Neural crest cell (in vitro differentiated cells): ENCODE measurements at regions not wholly inside any gene's neighbourhood (a gene's known extent, or its start where the extent isn't known, plus 50 kb on each side); places are given as distances from the start of the nearest gene placed in this dataset.

Experiments
- DNase-seq: peaks from one replicate; pipeline ENCODE4 v3.0.0; 2021; ENCODE audit warnings: low read depth, mixed read lengths, low spot score
- H3K27ac Mint-ChIP-seq: one replicate; pipeline ENCODE4 v1.8.0; 2021; ENCODE audit warnings: mild to moderate bottlenecking, mixed read lengths; ENCODE audit not compliant: unreplicated experiment
- H3K27me3 Mint-ChIP-seq: 2 replicates; pipeline ENCODE4 v1.8.0; 2021; ENCODE audit warnings: low read depth, mild to moderate bottlenecking, mixed read lengths
- H3K36me3 Mint-ChIP-seq: 2 replicates; pipeline ENCODE4 v1.8.0; 2021; ENCODE audit warnings: low read depth, mild to moderate bottlenecking, mixed read lengths
- H3K4me1 Mint-ChIP-seq: 2 replicates; pipeline ENCODE4 v1.8.0; 2021; ENCODE audit warnings: mixed read lengths
- H3K4me3 Mint-ChIP-seq: one replicate; pipeline ENCODE4 v1.8.0; 2021; ENCODE audit warnings: mild to moderate bottlenecking, mixed read lengths
- H3K9me3 Mint-ChIP-seq: 2 replicates; pipeline ENCODE4 v1.8.0; 2021; ENCODE audit warnings: mixed read lengths
- TF ChIP-seq, protein P1 (sequence below): fragments of 200-600 bp; sonication (generic); conservative IDR thresholded peaks from 2 replicates; pipeline ENCODE4 v1.5.0; 2021; ENCODE audit warnings: antibody characterized with exemption, mild to moderate bottlenecking

DNA sequence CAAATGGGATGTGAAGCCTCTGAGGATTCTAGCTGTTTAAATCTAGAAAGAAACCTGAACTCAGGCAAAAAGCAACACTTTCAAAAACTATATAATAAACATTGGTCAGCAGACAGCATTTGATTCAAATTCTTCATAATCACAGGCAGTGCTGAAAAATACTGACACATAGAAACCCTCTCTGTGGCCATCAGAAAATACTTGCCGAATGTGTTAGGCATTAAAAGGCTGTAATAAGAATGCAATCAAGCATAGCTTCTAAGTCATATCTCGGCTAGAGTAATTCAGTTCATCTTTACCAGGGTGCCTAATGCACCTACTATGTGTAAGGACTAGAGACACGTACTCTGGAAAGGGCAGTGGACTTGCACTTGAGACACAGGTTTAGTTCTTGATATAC is 405.3 kb upstream of the SGCD start:
- Mint-ChIP-seq H3K4me3 (no peak overlapping the region), H3K27me3 (peaks cover 15% of the 10 kb centered on the region), H3K36me3 (no peaks in the 10 kb centered on the region), H3K9me3 (no peaks in the 10 kb centered on the region), H3K27ac (no peak overlapping the region), H3K4me1 (no peaks in the 10 kb centered on the region)
- TF ChIP-seq, protein P1, sequence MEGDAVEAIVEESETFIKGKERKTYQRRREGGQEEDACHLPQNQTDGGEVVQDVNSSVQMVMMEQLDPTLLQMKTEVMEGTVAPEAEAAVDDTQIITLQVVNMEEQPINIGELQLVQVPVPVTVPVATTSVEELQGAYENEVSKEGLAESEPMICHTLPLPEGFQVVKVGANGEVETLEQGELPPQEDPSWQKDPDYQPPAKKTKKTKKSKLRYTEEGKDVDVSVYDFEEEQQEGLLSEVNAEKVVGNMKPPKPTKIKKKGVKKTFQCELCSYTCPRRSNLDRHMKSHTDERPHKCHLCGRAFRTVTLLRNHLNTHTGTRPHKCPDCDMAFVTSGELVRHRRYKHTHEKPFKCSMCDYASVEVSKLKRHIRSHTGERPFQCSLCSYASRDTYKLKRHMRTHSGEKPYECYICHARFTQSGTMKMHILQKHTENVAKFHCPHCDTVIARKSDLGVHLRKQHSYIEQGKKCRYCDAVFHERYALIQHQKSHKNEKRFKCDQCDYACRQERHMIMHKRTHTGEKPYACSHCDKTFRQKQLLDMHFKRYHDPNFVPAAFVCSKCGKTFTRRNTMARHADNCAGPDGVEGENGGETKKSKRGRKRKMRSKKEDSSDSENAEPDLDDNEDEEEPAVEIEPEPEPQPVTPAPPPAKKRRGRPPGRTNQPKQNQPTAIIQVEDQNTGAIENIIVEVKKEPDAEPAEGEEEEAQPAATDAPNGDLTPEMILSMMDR, result no peak
- no peak for DNase-seq

DNA sequence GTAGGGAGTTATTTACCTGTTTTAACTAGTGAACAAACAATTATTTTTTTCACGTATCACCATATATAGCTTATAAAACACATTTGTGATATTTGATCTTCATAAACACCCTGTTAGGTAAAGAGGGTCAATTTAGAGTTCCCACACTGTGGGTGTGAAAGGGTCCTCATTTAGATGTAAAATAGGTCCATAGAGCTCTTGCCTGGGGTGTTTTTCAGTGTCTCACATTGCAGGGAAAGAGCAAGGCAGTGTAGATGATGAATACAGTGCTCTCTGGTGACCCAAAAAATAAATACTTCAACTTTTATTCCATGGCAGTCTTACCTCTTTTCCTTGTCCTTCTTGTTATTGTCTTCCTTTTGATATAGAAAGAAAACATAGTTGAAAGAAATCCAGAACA is 403.2 kb upstream of the SGCD start:
- no peak for DNase-seq
- H3K4me3 Mint-ChIP-seq, result no peak overlapping the region
- no peaks in the 10 kb centered on the region for H3K9me3 Mint-ChIP-seq
- H3K27me3 Mint-ChIP-seq, result peaks cover 15% of the 10 kb centered on the region
- TF ChIP-seq, protein P1, result no peak
- H3K36me3 Mint-ChIP-seq, result no peaks in the 10 kb centered on the region
- H3K4me1 Mint-ChIP-seq, result no peaks in the 10 kb centered on the region
- no peak overlapping the region for H3K27ac Mint-ChIP-seq

DNA sequence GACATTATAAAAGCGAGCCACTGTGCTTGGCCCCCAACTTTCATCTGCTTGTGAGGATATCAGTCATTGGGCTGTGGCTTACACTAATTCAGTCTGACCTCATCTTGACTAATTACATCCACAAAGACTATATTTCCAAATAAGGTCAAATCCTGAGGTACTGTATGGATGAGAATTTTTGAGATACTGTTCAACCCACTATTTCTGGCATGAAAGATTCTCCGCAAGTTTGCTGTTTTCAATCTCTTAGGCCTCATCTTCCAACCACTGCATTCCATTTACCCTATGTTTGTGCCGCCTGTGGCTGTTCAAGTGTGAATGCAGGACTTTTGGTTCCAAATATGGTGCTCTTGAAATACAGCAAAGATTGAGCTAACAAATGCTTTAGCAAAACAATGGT is 400.9 kb upstream of the SGCD start:
- DNase-seq, result no peak
- H3K4me3 Mint-ChIP-seq, result no peak overlapping the region
- H3K27me3 Mint-ChIP-seq, result peaks cover 27% of the 10 kb centered on the region
- no peaks in the 10 kb centered on the region for H3K9me3 Mint-ChIP-seq
- TF ChIP-seq, protein P1, result no peak
- no peaks in the 10 kb centered on the region for H3K36me3 Mint-ChIP-seq
- H3K4me1 Mint-ChIP-seq, result no peaks in the 10 kb centered on the region
- H3K27ac Mint-ChIP-seq, result no peak overlapping the region

DNA sequence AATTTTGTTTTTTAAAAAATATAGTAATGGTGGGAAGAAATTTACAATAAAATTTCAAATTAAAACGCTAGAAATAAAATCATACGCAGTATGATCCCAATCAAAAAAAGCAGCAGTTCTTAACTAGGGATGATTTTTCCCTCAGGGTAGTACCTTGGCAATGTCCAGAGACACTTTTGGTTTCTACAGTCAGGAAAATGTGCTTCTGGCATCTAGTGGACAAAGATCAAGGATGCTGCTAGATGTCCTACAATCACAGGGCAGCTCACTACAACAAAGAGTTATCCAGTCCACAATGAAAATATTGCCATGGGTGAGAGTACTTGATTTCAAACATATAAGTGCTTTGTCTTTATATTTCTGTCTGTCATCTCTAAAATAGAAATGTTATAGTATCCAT is 400.2 kb upstream of the SGCD start:
- H3K27me3 Mint-ChIP-seq, result peaks cover 23% of the 10 kb centered on the region
- H3K9me3 Mint-ChIP-seq, result no peaks in the 10 kb centered on the region
- no peak for DNase-seq
- no peaks in the 10 kb centered on the region for H3K4me1 Mint-ChIP-seq
- TF ChIP-seq, protein P1, result no peak
- no peak overlapping the region for H3K4me3 Mint-ChIP-seq
- H3K36me3 Mint-ChIP-seq, result no peaks in the 10 kb centered on the region
- H3K27ac Mint-ChIP-seq, result no peak overlapping the region

DNA sequence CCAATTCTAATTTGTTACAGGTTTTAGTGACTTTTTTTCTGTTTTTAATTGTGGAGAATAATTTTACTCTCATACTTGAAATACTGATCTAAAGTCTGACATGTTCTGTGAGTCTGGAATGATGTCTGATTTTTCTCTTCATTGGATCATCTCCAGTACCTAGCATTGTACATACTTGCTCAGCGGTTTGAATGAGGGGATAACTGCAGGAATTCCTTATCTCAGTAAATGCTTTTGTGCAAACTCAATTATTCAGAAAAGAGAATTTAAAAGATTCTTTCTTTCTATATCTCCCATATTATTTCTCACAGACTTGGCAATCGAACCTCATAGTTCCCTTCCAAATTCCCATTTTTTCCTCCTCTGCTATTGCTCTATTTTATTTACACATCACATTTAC is 397.9 kb upstream of the SGCD start:
- peaks cover 20% of the 10 kb centered on the region for H3K27me3 Mint-ChIP-seq
- DNase-seq, result no peak
- no peak overlapping the region for H3K27ac Mint-ChIP-seq
- H3K4me1 Mint-ChIP-seq, result no peaks in the 10 kb centered on the region
- H3K4me3 Mint-ChIP-seq, result no peak overlapping the region
- H3K36me3 Mint-ChIP-seq, result no peaks in the 10 kb centered on the region
- H3K9me3 Mint-ChIP-seq, result no peaks in the 10 kb centered on the region
- TF ChIP-seq, protein P1, result no peak

DNA sequence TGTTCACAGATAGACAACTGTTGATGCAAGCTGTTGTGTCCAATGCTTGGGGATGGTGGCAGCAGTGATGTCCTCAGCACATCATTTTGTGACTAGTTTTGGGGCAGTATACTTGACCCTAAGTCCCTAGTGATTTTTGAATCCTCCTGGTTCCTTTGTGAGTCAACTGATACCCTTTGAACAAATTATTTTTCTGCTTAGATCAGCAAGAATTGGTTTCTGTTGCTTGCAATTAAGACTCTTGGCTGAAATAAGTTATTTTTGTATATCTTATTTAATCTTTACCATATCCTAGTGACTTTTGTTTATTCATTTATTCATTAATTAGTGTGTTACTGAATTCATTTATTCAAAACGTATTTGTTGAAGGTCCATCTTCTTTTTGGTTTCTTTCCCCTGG is 392.0 kb upstream of the SGCD start:
- Mint-ChIP-seq H3K36me3 (no peaks in the 10 kb centered on the region), H3K27ac (no peak overlapping the region), H3K9me3 (no peaks in the 10 kb centered on the region), H3K4me3 (no peak overlapping the region), H3K4me1 (no peaks in the 10 kb centered on the region), H3K27me3 (peaks cover 15% of the 10 kb centered on the region)
- no peak for DNase-seq
- TF ChIP-seq, protein P1, result no peak
